ENCODE measurements at regions not wholly inside any gene's neighbourhood (a gene's known extent, or its start where the extent isn't known, plus 50 kb on each side); places are given as distances from the start of the nearest gene placed in this dataset.

DNA sequence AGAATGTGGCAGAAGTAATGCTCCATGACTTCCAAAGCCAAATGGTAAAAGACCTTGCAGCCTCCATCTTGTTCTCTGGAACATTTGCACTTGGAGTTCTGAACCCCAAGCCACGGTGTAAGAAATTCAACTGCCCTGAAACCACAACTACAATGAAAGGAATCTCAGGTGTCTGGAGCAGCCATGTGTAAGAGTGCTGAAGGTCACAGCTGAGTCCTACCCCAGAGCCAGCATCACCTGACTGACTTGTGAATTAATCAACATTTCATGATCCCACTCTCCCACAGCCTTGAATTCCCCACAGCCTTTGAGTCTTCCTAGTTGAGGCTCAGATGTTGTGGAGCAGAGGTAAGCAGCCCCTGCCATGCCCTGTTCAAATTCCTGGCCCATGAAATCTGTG, 192.8 kb upstream of the CAMK1G start:
- no peak for DNase-seq

DNA sequence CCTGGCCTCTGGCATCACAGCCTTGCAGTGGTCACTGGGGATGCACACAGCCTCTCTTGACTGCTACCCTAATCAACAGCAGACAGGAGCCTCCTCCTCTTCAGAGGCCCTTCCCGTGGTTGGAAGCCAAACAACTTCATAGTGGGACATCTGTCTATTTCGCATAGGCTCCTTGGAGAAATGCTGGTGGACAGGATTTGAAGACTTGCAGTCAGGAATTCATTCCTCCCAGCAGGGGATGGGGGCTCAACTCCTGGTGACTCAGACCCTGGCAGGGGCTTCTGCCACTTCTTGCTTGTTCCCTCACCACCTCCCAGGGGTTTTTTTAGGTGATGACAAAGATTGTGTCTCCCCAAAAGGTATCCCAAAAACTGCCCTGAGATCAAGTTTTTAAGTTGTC, 191.7 kb upstream of the CAMK1G start:
- DNase-seq = no peak

DNA sequence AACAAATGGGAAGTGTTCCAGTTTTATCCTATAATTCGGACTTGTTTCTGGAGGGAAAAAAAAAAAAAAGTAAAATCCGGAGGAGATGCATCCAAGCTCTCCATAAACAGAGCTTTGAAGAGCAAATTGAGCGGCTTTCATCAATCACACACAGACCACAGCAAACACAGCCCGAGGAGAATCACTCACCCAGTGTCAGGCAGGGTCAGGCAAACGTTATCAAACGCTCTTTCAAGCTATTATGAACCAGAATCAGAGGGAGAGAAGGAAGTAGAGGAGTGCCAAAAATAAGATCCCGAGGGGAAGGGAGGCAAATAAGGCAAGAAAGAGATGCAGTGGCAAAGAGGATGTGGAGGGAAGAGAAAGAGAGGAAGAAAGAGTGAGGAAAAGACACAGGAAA, 188.3 kb upstream of the CAMK1G start:
- DNase-seq = no peak

DNA sequence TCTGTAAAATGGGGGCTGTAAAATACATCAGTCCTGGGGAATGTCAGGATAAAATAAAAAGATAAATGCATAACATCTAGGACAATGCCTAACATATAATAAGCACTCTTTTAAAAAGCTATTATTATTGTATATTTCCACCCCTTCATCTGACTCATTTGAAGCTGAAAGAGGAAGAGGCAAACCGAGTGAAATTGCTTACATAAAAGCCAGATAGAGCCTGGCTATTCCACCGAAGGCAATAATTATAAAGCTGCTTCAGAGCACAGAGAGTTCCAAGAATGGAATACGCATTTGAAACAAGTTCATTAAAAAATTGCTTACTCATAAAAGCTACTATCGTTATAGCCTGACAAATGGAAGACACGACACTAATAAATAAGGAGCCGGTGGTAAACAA, 186.1 kb upstream of the CAMK1G start:
- no peak for DNase-seq

DNA sequence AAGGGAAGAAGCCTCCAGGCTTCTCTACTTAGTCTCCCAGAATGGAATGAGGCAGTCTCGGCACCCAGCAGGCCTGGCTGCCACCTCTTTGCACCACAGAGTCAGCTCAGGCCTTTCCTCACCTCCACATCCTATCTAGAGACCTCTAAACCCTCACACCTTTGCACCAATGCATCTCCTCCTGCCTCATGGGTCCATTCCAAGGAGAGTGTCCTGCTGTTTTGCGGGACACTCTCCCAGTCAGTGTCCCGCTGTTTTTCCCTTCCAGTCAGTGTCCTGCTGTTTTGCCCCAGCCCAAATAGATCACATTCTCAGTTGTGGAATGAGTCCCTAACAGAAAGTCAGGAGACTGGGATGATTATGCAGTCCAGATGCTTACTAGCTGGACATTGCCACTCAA, 185.6 kb upstream of the CAMK1G start:
- DNase-seq = no peak

DNA sequence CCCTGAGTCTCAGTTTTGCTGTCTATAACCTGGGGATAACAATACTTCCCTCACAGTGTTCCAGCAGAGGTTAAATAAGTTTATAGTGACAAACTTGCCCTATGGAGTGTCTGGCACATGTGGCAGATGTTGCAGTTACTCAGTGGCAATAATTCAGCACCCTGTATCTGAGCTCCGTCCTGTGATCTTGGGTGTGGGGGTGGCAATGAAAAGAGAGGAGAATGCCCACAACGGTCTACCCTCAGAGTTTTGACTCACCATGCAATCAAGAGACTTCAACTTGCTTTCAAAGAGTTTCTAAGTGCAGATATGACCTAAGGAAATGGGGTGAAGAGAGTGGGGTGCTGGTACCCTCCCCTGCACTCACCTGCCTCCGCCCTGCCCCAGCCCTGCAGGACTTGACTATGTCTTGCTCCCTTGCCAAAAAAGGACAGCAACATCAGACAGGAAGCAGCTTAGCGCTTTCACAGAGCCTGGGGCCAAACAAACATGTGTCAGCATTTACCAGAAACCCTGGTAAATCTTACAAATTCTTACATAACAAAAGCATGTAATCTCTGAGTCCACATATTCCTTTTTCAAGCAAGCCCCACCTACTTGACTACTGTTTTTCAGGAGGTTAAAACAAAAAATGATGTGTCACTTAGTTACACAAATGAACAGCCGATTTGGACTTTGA, 185.1 kb upstream of the CAMK1G start:
- DNase-seq = no peak

DNA sequence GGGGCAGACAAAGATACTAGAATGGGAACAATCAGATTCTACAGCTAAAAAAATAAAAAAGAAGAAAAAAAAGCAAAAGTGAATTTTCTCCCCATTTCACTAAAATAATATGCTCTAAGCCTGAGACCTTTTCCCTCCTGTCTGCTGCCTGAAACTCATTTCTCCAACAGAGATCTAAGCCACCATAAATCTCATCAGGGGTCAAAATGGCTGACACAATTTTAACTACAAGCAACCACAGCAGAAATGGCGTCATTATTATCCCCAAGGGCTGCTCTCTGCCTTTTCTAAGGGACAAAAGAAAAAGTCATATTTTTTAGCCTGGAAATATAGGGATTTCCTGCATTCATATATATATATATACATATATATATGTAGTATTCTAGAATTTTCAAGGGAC, 183.7 kb upstream of the CAMK1G start:
- no peak for DNase-seq

DNA sequence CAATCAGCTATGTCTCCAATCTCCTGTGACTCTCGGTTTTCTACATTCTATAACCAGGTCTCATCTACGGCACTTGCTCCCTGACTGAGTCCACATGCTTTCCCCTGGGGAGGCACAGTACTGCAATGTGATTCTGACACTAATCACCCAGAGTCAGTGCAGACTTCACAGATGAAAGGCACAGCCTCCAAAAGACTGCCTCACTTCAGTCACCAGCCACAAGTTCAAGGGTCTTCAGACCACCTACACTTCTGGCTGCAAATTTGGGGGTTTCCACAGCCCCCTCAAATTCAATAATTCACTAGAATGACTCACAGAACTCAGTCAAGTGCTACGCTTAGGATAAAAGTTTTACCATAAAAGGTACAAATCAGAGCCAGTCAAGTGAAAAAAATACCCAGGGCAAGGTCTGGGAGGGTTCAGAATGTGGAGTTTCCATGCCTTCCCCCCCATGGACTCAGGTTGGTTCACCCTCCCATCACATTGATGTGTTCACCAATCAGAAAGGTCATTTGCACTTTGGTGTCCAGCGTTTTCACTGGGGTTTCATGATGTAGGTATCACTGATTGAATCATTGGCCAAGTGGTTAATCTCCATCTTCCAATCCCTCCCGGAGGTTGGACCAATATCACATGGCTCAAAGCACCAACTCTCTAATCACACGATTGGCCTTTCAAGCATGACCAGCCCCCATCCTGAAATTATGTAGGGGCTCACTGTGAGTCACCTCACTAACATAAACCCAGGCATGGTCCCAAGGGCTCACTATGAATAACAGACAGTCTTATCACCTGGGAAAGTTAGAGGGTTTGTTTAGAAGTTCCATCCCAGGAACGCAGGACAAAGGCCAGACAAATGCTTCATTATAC, 182.9 kb upstream of the CAMK1G start:
- DNase-seq = no peak

DNA sequence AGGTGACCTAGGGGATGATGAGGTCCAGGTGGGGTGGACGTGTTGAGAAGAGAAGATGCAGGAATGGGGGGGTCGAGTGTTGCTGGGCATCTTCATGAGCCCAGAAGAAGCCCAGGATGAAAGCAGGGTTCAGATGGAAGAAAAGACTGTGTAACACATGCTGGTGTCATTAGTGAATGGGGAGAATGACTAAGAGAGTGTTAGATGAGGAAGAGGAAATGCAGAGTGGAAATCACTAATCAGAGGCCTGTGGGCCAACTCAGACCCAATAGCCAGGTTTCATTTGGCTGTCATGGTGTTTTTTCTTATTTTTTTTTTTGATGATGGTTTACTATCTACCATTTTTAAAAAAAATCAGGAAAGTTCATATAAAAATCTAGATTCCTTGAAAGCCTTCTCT, 180.8 kb upstream of the CAMK1G start:
- no peak for DNase-seq

DNA sequence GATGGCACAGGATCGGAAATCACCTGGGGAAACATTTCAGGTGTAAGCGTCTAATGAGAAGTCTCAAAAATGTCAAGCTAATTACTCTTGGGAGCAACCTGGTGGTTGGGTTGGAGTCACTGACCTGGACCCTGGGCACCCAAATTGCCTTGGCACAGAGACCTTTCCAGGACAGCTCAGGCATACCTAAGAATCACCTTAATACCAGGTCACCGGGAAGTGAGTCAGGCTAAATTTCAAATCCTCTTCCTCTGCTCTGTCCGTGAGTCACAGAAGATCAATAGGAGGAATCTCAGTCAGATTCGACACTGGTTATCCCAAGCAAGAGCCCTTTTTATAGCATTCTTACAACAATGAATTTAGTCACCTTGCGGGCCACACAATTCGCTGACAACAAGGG, 179.6 kb upstream of the CAMK1G start:
- no peak for DNase-seq

DNA sequence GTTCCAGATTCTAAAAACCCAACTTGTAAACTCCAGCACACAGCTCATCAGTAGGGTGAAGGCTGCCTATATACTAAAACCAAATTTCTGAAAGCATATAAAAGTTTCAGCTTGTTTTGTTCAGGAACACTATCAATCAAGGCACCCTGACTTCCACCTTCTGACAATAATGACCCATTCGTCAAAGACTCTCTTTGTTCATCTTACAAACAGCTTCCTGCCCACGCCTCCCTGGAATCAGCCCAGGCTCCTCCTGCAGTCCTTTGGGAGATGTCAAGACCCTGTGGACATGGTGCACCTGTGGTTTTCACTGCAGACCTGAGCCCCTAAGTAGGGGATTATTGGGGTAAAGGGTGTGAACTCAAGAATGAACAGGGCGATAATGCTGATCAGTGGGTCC, 178.9 kb upstream of the CAMK1G start:
- DNase-seq = no peak

DNA sequence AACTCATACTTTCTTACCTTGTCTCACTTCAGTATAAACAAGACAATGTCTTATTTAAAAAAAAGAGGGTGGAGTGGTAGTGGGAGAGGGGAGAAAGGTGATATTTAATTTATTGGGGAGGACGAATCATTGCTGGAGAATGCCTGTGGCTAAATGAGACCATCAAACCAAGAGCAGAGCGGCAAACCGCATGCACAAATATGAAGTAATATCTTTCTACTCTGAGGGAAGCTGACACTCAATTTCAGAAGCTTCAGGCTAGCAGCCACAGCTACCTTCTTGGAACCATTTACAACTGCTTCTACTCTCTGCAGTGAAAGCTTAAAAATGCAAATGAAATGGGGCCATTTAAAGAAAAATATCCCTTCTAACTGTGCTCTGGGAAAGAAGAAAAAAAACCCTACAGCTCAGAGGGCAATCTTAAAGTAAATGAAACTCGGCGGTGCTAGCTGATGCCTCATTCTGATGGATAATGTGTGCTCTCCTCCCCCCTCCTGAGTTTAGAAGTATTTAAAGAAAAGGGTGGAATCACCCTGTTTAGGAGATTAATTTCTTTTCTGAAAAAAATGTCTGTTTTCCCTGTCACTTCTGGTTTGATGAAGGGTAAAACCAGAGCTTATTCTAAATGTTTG, 178.2 kb upstream of the CAMK1G start:
- no peak for DNase-seq

DNA sequence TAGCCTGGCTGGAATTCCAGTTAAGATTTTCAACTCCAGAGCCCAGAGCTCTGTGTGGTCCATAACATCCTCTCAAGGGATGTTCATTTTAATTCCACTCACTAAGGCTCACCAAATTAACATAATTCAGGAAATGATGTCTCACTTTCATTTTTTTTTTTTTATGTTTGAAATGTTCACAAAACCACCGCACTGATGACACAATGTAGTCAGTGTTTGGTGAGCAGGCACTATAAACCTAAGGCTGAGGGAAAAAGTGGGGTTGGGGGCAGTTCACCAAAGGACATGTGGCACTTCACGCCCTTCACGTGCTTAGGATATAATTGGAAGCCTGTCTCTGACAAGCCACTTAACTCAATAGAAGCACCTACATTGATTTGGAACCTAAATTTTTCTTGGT, 177.3 kb upstream of the CAMK1G start:
- no peak for DNase-seq

DNA sequence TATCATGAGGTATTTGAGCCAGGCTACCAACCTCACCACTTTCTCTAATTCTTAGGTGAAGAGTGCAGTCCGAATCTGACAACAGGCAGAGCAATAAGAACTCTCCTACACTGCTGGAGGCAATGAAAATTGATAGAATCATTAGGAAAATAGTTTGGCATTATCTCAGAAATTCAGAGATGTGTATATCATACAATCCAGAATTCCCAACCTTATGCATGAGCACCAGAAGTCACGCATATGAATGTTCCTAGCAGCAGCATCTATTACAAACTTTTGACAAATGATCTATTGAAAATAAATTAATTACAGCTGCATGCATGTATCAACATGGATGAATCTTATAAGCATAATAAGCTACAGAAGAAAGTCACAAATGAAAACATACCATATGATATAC, 176.9 kb upstream of the CAMK1G start:
- no peak for DNase-seq

DNA sequence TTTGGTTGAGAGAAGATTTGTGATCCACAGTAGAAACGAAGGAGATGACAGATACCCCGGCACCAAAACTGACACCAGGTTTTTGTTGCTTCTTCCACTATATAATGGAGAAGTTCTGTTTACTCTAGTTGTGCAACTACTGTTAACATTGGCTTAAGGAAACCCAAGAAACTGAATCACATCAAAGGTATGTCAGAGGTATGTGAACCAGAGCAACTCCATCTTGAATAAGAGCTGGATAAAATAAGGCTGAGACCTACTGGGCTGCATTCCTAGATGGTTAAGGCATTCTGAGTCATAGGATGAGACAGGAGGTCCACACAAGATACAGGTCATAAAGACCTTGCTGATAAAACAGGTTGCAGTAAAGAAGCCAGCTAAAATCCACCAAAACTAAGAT, 173.7 kb upstream of the CAMK1G start:
- DNase-seq = no peak

DNA sequence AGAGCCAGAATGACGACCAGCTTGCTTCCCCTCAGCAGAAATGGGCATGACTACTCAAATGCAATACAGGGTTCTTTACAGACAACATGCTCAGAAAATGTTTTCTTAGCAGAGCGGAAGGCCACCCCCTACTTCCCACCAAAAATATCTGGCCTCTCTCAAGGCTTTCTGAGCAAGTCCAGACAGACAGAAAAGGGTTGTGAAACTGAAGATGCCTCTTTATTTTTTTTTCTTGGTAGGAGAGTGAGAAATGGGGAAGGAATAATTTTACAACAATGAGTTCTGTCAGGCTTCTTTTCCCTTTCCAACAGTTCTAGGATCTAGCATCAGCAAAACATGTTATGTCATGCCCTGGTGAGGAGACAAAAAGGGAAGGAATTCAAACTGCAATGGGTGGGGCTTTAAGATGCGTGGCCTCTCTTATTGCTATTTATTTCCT, 172.0 kb upstream of the CAMK1G start:
- no peak for DNase-seq

DNA sequence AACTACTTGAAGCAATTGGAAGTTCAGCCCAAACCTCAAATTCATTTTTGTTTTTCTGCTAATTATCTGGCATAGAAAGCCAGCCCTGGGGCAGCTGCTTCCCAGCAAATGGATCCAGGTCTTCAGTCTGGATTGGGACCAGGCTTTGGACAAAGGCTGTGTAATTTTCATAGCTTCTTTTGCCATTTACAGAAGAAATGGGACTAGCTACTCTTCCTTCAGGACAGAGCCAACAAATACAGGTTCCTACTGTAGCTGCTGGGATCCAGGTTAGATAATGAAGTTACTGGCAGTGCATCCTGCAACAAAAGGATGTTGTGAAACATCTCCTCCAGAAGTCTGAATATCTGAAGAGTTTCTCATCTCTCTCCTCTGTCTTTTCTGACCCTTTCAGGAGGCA, 171.5 kb upstream of the CAMK1G start:
- no peak for DNase-seq

DNA sequence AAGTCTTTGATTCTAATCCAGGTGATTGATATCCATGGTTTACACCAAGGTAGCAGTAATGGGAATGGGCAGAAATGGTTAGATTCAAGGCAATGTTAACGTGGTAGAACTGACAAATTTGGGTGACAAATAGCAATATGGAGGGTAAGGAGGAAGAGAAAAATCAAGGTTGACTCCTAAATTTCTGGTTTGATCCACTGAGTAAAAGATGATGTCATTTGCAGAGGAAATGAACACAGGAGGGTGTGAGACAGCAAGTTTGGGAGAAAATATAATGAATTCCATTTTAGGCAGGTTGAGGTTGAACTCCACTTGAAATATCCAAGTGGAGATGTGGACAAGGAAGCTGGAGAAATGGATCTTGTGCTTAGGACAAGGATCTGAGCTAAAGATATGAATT, 170.9 kb upstream of the CAMK1G start:
- DNase-seq = no peak

DNA sequence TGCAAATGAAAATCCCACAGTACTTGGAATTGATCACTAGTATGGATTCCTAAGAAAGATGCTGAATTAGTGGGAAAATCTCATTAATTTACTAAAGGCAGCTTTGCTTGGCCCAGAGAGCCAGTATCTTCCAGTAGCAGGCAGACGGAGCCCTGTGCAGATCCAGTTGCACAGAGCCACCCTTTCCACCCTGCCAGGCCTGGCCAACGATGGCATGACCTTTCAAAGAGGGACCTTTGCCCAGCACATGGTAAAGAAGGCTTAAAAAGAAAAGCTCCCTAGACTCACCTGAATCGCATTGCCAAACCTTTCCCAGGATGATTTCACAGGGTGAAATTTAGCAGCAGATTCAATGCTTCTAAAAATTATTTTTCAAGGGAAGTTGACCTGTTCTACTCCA, 170.5 kb upstream of the CAMK1G start:
- no peak for DNase-seq

DNA sequence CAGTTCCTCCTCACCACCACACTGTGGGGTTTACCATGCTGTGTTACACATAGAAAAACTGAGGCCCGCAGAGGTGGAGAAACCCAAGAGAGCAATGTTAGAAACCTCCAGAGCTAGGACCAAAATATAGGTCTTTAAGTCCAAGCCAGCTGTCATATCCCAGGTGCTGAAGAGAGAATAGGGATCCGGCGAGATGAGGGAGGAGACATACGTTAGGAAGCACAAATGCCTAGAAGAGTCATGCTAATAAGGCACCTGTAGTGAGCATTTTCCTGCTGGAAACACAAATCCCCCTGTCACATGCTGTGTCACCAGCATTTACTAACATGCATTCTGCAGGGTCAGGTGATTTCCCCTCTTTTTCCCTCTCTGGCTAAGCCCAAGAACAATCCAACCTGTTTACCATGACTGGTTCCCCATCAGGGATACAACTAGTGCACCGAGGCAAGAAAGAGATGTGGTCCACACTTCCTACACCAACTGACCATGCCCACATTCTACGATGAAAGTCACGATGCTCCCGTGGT, 168.6 kb upstream of the CAMK1G start:
- DNase-seq = no peak

DNA sequence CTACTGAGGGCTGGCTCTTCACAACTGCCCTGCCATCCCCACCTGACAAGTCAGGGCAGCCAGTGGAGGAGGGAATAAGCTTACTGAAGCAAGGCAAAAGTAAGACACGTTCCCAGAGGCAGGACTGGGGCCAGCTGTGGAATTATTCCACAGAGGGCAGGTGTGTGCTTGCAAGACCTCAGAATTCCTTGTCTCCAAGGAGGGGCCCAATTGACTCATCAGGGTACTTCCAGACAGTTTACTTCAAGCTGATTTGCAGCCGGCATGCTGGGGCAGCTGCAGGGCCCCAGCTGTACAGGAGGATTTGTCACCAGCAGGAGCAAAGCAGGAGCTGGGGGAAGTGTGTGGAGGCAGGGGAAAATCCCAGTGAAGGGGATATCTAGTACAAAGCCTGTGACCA, 167.5 kb upstream of the CAMK1G start:
- DNase-seq = no peak

DNA sequence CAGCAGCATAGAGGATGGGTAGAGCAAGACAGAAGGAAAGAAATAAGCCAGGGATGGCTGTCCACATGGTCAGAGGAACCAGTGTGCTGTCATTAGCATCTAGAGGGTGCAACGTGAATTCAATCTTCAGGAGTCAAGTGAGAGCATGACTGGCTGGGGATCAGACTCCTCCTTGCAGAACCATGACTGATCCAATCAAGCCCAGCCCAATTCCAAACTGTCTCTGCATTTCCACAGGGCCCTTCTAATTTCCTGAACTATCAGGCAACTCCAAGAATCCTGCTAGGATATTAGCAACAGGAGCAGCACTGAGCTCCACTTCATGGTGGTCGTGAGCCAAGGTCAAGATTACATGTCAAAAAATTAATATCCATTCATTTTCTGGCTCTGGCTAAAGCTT, 166.8 kb upstream of the CAMK1G start:
- DNase-seq = no peak

DNA sequence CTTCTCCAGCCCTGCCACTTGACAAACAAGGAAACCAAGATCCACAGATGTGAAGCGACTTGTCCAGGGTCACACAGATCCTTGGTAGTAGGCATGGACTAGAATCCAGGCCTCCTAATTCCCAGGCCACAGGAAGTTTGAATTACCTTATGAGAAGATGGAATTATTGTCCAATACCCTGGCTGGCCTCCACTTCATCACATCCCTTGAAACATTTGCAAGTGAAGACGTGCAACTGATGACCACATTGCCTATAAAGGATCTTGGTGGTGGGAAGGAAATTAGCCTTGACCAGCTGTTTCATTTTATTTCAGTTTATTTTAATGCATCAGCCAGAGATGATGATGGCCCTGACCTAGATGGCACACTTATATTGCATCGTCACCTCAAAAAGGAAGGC, 165.8 kb upstream of the CAMK1G start:
- no peak for DNase-seq

DNA sequence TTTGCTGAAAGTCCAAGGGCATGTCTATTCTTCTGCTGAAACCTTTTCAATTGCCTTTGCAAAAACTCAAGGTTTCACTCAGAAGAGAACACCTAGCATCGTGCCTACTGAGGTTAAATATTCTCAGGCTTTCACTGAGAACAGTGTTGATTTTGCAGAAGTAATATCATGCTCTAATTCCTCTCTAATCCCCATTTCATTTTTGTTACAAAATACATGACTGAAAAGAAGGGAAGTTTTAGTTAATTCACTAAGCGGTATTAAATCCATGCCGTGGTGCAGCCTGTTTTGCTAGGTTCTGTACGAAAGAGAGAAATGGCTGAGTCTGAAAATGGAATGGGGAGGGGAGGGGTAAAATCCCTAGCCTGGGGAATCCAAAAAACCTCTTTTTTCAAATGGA, 163.2 kb upstream of the CAMK1G start:
- no peak for DNase-seq
